ENCODE measurements at regions not wholly inside any gene's neighbourhood (a gene's known extent, or its start where the extent isn't known, plus 50 kb on each side); places are given as distances from the start of the nearest gene placed in this dataset.

DNA sequence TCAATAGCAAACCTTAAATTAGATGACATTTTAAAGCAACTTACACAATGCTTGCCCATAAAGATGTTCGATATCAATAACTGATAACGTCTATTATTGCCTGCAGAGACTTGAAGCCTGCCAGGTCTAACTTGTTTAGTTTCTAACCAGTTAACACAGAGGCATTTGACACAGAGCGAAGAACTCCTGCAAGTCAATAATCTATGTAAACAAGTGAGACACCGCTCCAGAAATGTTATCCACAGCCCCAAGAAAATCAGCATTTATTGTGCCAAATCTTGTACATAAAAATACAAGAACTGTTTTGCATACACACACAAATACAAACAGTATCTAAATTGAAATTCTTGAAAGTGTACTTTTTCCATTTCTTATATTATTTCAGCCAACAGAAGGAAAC, 236.0 kb upstream of the DIO3 start:
- no peak for DNase-seq (ENCODE audit: low spot score)
- in situ Hi-C loops (cut with MboI; ENCODE audit: low pct_unique_long_range_greater_than_20kb, low sequenced_read_pairs, unreplicated experiment): no loop called here
- TF ChIP-seq, protein P1, sequence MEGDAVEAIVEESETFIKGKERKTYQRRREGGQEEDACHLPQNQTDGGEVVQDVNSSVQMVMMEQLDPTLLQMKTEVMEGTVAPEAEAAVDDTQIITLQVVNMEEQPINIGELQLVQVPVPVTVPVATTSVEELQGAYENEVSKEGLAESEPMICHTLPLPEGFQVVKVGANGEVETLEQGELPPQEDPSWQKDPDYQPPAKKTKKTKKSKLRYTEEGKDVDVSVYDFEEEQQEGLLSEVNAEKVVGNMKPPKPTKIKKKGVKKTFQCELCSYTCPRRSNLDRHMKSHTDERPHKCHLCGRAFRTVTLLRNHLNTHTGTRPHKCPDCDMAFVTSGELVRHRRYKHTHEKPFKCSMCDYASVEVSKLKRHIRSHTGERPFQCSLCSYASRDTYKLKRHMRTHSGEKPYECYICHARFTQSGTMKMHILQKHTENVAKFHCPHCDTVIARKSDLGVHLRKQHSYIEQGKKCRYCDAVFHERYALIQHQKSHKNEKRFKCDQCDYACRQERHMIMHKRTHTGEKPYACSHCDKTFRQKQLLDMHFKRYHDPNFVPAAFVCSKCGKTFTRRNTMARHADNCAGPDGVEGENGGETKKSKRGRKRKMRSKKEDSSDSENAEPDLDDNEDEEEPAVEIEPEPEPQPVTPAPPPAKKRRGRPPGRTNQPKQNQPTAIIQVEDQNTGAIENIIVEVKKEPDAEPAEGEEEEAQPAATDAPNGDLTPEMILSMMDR (IDR thresholded peaks at IDR 0.05; ENCODE audit: extremely low read depth, insufficient read depth, missing control alignments): no peak

DNA sequence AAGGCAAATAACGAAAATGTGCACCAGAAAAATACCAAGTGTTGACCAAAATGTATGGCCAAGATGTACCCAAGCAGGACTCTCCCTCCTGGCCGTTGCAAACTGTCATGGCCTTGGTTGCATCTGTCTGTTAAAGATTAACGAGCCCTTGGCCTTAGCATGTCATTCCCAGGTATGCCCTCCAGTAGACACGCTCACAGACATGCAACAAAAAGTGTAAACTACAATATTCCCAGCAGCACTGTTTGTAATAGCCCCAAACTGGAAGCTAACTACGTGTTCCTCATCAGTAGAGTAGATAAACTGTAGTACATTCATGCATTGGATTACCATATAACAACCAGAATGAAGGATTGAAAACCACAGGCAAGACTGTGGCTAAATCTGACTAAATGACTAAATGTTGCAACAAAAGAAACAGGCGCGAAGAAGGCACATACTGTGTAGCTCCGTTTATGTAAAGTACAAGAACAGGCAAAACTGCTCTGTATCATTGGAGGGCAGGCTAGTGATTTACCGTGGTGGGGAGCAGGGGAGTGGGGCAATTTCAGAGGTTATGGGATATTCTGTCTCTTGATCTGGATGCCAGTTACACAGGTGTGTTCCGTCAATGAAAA, 232.8 kb upstream of the DIO3 start:
- DNase-seq (ENCODE audit: low spot score): no peak
- in situ Hi-C loops (cut with MboI; ENCODE audit: low pct_unique_long_range_greater_than_20kb, low sequenced_read_pairs, unreplicated experiment): no loop called here
- TF ChIP-seq, protein P1 (IDR thresholded peaks at IDR 0.05; ENCODE audit: extremely low read depth, insufficient read depth, missing control alignments): no peak

DNA sequence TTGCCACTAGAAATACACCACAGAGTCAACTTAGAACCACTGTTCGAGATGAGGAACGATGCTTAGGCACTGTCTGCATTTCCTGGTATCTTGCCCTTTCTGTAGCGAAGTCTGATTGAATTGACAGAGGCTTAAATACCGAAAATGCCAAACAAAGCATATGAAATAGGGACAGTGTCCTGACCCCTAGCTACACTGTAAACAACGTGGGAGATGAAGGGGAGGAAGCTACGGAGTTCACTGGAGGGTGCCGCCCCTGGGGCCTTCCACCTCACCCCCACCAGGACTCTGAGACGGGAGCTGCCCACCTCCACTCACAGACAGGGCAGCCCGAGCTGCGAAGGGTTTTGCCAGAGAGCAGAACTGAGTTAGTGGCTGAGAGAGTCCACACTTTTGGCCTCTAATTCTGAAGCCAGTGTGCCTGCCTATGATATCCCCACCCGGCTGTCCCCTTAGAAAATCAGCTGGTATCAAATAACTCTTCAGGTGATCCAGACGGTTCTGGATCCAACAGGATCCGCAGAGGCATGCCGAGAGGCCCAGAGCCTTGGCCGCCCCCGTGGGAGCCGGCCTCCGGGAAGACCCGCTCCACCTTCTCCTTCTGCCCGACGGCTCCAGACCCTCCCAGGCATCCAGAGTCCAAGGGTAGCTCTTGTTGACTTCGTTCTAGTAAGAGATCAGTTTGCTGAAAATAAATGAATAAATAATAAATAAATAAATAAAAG, 230.7 kb upstream of the DIO3 start:
- no peak for DNase-seq (ENCODE audit: low spot score)
- in situ Hi-C loops (cut with MboI; ENCODE audit: low pct_unique_long_range_greater_than_20kb, low sequenced_read_pairs, unreplicated experiment): no loop called here
- TF ChIP-seq, protein P1 (IDR thresholded peaks at IDR 0.05; ENCODE audit: extremely low read depth, insufficient read depth, missing control alignments): no peak

DNA sequence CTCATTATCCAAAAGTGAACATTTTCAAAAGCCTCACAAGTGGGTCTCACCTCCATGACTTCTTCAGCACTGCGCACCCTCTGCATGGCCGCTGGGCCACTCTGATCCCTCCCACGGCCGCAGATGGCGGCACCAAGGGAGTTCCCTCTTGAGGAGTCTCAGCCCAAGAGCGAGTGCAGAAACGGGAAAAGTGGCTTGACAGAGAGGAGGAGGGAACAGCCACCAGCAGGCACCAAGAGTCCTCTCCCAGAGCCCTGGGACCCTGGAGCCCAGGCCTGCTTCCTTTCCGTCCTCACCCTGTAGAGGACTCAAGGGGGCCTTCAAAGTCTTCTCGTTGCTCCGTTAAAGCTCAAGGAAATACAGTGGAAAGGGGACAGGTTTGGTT, 230.2 kb upstream of the DIO3 start:
- DNase-seq (ENCODE audit: low spot score): no peak
- TF ChIP-seq, protein P1 (IDR thresholded peaks at IDR 0.05; ENCODE audit: extremely low read depth, insufficient read depth, missing control alignments): no peak
- in situ Hi-C loops (cut with MboI; ENCODE audit: low pct_unique_long_range_greater_than_20kb, low sequenced_read_pairs, unreplicated experiment): no loop called here

DNA sequence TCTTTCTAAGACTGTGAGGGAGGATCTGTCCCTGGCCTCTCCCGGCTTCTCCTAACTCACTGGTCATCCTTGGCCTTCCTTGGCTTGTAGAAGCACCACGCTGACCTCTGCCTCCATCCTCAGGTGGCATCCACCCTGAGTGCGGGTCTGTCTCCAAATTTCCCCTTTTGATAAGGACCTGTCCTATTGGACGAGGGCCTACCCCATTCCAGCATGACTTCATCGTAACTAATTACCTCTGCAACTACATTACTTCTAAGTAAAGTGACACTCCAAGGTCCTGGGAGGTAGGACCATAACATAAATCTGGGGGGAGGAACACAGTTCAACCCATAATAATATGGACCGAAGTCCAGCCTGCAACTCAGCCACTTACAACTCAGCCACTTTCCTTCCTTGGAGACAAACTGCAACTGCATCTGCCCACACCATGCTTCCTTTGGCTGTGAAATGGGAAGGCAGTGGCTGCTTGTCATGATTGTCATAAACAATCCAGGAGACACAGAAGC, 229.6 kb upstream of the DIO3 start:
- TF ChIP-seq, protein P1 (IDR thresholded peaks at IDR 0.05; ENCODE audit: extremely low read depth, insufficient read depth, missing control alignments): no peak
- in situ Hi-C loops (cut with MboI; ENCODE audit: low pct_unique_long_range_greater_than_20kb, low sequenced_read_pairs, unreplicated experiment): no loop called here
- no peak for DNase-seq (ENCODE audit: low spot score)

DNA sequence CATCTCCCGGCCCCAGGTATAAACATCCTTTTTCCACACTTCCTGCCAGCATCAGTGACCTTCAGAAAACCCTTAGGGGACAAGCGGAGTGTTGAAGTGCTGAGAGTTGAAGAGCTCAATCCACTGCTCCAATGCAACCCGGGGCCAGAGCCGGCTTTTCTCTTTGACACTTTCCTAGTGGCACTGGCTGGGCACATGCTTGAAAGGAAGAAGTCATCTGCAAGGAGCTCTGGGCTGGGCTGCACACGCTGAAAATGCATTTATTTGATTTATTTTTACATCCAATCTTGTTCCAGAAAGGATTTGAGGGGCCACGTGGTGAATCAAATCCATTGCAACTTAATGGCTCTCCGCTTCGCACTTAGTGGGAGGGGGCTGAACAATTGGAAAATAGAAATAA, 229.0 kb upstream of the DIO3 start:
- TF ChIP-seq, protein P1 (IDR thresholded peaks at IDR 0.05; ENCODE audit: extremely low read depth, insufficient read depth, missing control alignments): no peak
- in situ Hi-C loops (cut with MboI; ENCODE audit: low pct_unique_long_range_greater_than_20kb, low sequenced_read_pairs, unreplicated experiment): no loop called here
- DNase-seq (ENCODE audit: low spot score): no peak
